SU-DHL-6 (cell line): ENCODE measurements at regions not wholly inside any gene's neighbourhood (a gene's known extent, or its start where the extent isn't known, plus 50 kb on each side); places are given as distances from the start of the nearest gene placed in this dataset.
"Not testable (repeated sequence)": the region's sequence is repeated elsewhere in the genome, so short reads cannot be mapped to it uniquely, and the experiment has no call there.

ENCODE experiments used
- H2AFZ ChIP-seq: fragments of 200-600 bp; sonication (generic); 2 replicates; pipeline ENCODE4 v1.6.1; 2014; ENCODE audit warnings: low read depth, mild to moderate bottlenecking, moderate library complexity, mixed read lengths, antibody characterized with exemption, low read length; ENCODE audit not compliant: severe bottlenecking
- H3F3A ChIP-seq: fragments of 200-600 bp; shearing (Covaris generic); 2 replicates; pipeline ENCODE4 v1.6.0; 2016; ENCODE audit warnings: antibody characterized with exemption, mild to moderate bottlenecking; ENCODE audit not compliant: insufficient read depth
- H3K27ac ChIP-seq: fragments of 200-600 bp; sonication (generic); 2 replicates; pipeline ENCODE4 v1.5.1; 2016; ENCODE audit warnings: low read depth, mild to moderate bottlenecking, low read length, moderate library complexity, mixed read lengths
- H3K27me3 ChIP-seq: fragments of 200-600 bp; sonication (generic), shearing (Covaris generic); 2 replicates; pipeline ENCODE4 v1.6.0; 2014; ENCODE audit warnings: mild to moderate bottlenecking, low read length
- H3K36me3 ChIP-seq: fragments of 200-600 bp; sonication (generic); 2 replicates; pipeline ENCODE4 v1.6.1; 2014; ENCODE audit warnings: mild to moderate bottlenecking, low read length, mixed read lengths
- H3K4me2 ChIP-seq: fragments of 300-600, 200-600 bp; shearing (Covaris generic), sonication (generic); 2 replicates; pipeline ENCODE4 v1.6.0; 2014; ENCODE audit warnings: low read length, low read depth, mild to moderate bottlenecking; ENCODE audit not compliant: poor library complexity, severe bottlenecking
- H3K4me3 ChIP-seq: fragments of 200-600 bp; sonication (generic); 2 replicates; pipeline ENCODE4 v1.5.1; 2014; ENCODE audit warnings: antibody characterized with exemption, low read length, mild to moderate bottlenecking, mixed read lengths; ENCODE audit not compliant: insufficient read depth, poor library complexity, severe bottlenecking
- H3K79me2 ChIP-seq: fragments of 200-600 bp; sonication (generic); 2 replicates; pipeline ENCODE4 v1.6.1; 2014; ENCODE audit warnings: mild to moderate bottlenecking, low read length, moderate library complexity; ENCODE audit not compliant: insufficient read depth
- H3K9ac ChIP-seq: fragments of 200-600 bp; sonication (generic); 2 replicates; pipeline ENCODE4 v1.7.0; 2014; ENCODE audit warnings: mild to moderate bottlenecking, low read length
- H3K9me2 ChIP-seq: fragments of 200-600 bp; sonication (generic); replicated peaks from 2 replicates; pipeline ENCODE4 v1.6.1; 2014; ENCODE audit warnings: low read length; ENCODE audit not compliant: insufficient read depth
- H3K9me3 ChIP-seq: fragments of 200-600 bp; sonication (generic); 2 replicates; pipeline ENCODE4 v1.6.1; 2014; ENCODE audit warnings: low read length, mixed read lengths; ENCODE audit not compliant: insufficient read depth
- H4K20me1 ChIP-seq: fragments of 200-600 bp; sonication (generic); 2 replicates; pipeline ENCODE4 v1.6.1; 2014; ENCODE audit warnings: low read depth, mild to moderate bottlenecking, antibody characterized with exemption, low read length, moderate library complexity, mixed read lengths
- EZH2phosphoT487 ChIP-seq: fragments of 200-600 bp; sonication (generic), shearing (Covaris generic); conservative IDR thresholded peaks from 2 replicates; pipeline ENCODE4 v1.6.1; 2018; ENCODE audit warnings: mild to moderate bottlenecking, antibody characterized with exemption, low read length, moderate library complexity, mixed read lengths
- TF ChIP-seq, protein P1 (sequence below): fragments of 200-600 bp; sonication (generic); IDR thresholded peaks from one replicate; pipeline ENCODE4 v1.5.1; 2017; ENCODE audit warnings: antibody characterized with exemption, mild to moderate bottlenecking, low read length, moderate library complexity; ENCODE audit not compliant: insufficient read depth, poor library complexity, severe bottlenecking

DNA sequence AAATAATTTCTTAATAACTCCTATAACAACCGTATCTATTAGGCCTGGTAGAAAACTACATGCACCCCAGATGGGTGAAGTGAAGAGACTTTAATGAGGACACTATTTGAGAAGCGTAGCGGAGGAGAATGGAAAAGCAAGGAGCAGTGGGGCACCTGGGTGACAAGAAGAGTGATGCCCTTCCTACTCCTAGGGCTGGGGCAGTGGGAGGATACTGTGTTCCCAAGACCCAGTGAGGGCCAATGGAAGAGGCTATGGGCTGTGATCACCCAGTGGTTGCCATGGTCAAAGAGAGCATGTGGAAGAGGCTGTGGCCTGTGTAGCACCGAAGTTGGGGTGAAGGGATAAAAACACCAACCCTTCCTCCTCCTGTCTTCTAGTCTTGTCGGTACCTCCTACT, 86.5 kb upstream of the SHISA3 start:
- Histone ChIP-seq H3K4me3 (no peak overlapping the region), H4K20me1 (no peaks in the 10 kb centered on the region), H3K4me2 (no peak overlapping the region), H3K79me2 (no peaks in the 10 kb centered on the region), H2AFZ (no peak overlapping the region), H3K9me2 (no peaks in the 10 kb centered on the region), H3K27me3 (no peaks in the 10 kb centered on the region), H3K9ac (no peak overlapping the region), H3F3A (no peaks in the 10 kb centered on the region), H3K9me3 (no peaks in the 10 kb centered on the region), H3K27ac (no peak overlapping the region), H3K36me3 (no peaks in the 10 kb centered on the region)
- TF ChIP-seq, protein P1, sequence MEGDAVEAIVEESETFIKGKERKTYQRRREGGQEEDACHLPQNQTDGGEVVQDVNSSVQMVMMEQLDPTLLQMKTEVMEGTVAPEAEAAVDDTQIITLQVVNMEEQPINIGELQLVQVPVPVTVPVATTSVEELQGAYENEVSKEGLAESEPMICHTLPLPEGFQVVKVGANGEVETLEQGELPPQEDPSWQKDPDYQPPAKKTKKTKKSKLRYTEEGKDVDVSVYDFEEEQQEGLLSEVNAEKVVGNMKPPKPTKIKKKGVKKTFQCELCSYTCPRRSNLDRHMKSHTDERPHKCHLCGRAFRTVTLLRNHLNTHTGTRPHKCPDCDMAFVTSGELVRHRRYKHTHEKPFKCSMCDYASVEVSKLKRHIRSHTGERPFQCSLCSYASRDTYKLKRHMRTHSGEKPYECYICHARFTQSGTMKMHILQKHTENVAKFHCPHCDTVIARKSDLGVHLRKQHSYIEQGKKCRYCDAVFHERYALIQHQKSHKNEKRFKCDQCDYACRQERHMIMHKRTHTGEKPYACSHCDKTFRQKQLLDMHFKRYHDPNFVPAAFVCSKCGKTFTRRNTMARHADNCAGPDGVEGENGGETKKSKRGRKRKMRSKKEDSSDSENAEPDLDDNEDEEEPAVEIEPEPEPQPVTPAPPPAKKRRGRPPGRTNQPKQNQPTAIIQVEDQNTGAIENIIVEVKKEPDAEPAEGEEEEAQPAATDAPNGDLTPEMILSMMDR: no peak
- no peak for TF ChIP-seq EZH2phosphoT487

DNA sequence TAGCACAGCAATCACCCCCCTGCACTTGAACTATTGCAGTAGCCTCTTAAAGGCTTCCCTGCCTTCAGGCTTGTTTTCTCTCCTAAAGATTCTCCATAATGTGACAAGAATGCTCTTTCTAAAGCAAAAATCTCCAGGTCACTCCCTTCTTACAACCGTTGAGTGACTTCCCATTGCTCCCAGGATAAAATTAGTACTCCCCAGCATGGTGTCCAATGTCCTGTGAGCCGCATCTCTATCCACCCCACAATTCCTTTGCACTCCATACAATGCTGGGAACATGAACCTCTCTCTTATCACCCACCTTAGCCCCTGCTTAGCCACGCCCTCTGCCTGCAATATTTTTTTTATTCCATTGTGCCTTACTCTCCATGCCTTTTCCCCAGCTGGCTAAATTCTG, 85.7 kb upstream of the SHISA3 start:
- Histone ChIP-seq H3K27ac (no peak overlapping the region), H3K36me3 (no peaks in the 10 kb centered on the region), H3F3A (no peaks in the 10 kb centered on the region), H3K4me3 (no peak overlapping the region), H3K79me2 (no peaks in the 10 kb centered on the region), H3K9me2 (no peaks in the 10 kb centered on the region), H3K27me3 (no peaks in the 10 kb centered on the region), H2AFZ (no peak overlapping the region), H3K9me3 (no peaks in the 10 kb centered on the region), H3K9ac (no peak overlapping the region), H4K20me1 (no peaks in the 10 kb centered on the region), H3K4me2 (no peak overlapping the region)
- TF ChIP-seq EZH2phosphoT487: no peak
- TF ChIP-seq, protein P1: no peak

DNA sequence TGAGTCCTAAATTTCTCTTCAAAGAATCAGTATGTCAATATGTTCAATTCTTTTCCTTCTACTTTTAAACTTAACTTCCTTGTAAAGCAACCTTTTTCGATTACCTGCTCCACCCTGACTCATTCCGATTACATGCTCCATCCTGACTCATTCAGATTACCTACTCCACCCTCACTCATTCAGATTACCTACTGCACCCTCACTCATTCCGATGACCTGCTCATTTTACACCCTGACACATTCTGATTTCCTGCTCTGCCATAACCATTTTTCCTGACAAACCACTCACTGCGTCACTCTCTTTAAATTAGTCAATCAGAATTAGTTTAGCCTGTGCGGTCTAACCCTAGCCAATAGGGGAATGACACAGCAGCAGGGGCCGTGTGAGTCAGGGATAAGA, 83.9 kb upstream of the SHISA3 start:
- H3F3A ChIP-seq, H3K4me3 ChIP-seq, H3K27me3 ChIP-seq, H4K20me1 ChIP-seq, H3K27ac ChIP-seq, H3K9ac ChIP-seq, H3K9me2 ChIP-seq, H3K9me3 ChIP-seq, H2AFZ ChIP-seq, H3K36me3 ChIP-seq, H3K79me2 ChIP-seq, H3K4me2 ChIP-seq: not testable (repeated sequence)

DNA sequence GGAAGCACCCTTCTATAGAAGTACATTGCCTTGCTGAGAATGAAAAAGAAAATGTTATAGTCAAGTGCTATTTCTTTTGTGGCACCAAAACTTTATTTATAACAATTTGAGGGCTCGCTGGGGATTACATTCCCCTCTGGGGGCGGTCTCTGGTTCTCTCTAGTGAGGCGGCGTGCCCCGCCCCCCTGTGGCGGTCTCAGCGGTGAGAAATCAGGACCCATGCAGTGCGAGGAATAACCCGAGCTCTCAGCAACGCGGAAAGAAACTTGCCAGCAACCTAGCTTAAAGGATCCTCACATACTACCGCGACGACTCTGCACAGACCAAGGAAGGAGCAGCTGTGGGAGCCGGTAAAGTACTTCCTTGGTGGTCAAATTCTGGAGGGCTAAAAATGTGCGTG, 83.4 kb upstream of the SHISA3 start:
- H3K9me2 ChIP-seq: no peaks in the 10 kb centered on the region
- H3K9me3 ChIP-seq: no peaks in the 10 kb centered on the region
- no peak overlapping the region for H3K4me3 ChIP-seq
- no peak overlapping the region for H3K27ac ChIP-seq
- no peaks in the 10 kb centered on the region for H3F3A ChIP-seq
- H4K20me1 ChIP-seq: no peaks in the 10 kb centered on the region
- H3K9ac ChIP-seq: no peak overlapping the region
- H3K79me2 ChIP-seq: no peaks in the 10 kb centered on the region
- TF ChIP-seq, protein P1: no peak
- TF ChIP-seq EZH2phosphoT487: no peak
- H3K4me2 ChIP-seq: no peak overlapping the region
- no peaks in the 10 kb centered on the region for H3K27me3 ChIP-seq
- H3K36me3 ChIP-seq: no peaks in the 10 kb centered on the region
- no peak overlapping the region for H2AFZ ChIP-seq
